GM23338 (cell line): ENCODE measurements at regions not wholly inside any gene's neighbourhood (a gene's known extent, or its start where the extent isn't known, plus 50 kb on each side); places are given as distances from the start of the nearest gene placed in this dataset.
"Not testable (repeated sequence)": the region's sequence is repeated elsewhere in the genome, so short reads cannot be mapped to it uniquely, and the experiment has no call there.

Experiments
- EZH2 ChIP-seq: fragments of 200-600 bp; sonication (generic); IDR thresholded peaks from one replicate; pipeline ENCODE4 v1.8.0; 2017; ENCODE audit warnings: antibody characterized with exemption, mild to moderate bottlenecking, low read depth; ENCODE audit not compliant: unreplicated experiment
- POLR2AphosphoS5 ChIP-seq: IDR thresholded peaks from 2 replicates; pipeline ENCODE4 v1.6.1; 2016; ENCODE audit warnings: antibody characterized with exemption, low read depth
- TF ChIP-seq, protein P1 (sequence below), 2 experiments: fragments of 200-600 bp in 1 of 2; sonication (generic) in 1 of 2; conservative IDR thresholded peaks; 2 replicates each; pipeline versions ENCODE4 v1.5.1 to v1.6.1; 2016 to 2017; ENCODE audit warnings: antibody characterized with exemption in 2 of 2, low read depth in 2 of 2, mild to moderate bottlenecking in 2 of 2, moderate library complexity in 1 of 2

- TF ChIP-seq, protein P1, sequence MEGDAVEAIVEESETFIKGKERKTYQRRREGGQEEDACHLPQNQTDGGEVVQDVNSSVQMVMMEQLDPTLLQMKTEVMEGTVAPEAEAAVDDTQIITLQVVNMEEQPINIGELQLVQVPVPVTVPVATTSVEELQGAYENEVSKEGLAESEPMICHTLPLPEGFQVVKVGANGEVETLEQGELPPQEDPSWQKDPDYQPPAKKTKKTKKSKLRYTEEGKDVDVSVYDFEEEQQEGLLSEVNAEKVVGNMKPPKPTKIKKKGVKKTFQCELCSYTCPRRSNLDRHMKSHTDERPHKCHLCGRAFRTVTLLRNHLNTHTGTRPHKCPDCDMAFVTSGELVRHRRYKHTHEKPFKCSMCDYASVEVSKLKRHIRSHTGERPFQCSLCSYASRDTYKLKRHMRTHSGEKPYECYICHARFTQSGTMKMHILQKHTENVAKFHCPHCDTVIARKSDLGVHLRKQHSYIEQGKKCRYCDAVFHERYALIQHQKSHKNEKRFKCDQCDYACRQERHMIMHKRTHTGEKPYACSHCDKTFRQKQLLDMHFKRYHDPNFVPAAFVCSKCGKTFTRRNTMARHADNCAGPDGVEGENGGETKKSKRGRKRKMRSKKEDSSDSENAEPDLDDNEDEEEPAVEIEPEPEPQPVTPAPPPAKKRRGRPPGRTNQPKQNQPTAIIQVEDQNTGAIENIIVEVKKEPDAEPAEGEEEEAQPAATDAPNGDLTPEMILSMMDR (conservative IDR thresholded peaks at IDR 0.05; ENCODE audit: low read depth in 2 of 2) = not testable (repeated sequence)
- TF ChIP-seq EZH2, POLR2AphosphoS5: not testable (repeated sequence)
Observed at GRCh38 chr1:148426385-148426784, 56.7 kb downstream of the PPIAL4G start.
